ENCODE measurements at regions not wholly inside any gene's neighbourhood (a gene's known extent, or its start where the extent isn't known, plus 50 kb on each side); places are given as distances from the start of the nearest gene placed in this dataset.

DNA sequence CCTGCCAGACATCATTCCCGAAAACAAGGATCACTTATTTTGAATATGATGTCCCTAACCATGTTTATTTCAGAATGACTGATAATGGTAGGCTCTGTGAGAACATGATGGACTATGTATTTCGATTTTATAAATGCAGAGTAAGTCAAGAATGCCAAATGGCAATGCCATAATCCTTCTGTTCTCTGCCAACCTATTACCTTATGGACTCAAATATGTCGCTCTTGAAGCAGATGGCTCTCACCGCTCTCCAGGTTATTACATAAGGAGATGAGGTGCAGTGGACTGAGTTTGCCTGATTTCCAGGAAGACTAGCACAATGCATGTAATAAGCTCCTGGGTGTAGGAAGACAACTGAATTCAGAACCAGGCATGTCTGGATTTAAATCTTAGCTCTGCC lies 227.2 kb downstream of the BTG1 start:
- TF ChIP-seq, protein P1, sequence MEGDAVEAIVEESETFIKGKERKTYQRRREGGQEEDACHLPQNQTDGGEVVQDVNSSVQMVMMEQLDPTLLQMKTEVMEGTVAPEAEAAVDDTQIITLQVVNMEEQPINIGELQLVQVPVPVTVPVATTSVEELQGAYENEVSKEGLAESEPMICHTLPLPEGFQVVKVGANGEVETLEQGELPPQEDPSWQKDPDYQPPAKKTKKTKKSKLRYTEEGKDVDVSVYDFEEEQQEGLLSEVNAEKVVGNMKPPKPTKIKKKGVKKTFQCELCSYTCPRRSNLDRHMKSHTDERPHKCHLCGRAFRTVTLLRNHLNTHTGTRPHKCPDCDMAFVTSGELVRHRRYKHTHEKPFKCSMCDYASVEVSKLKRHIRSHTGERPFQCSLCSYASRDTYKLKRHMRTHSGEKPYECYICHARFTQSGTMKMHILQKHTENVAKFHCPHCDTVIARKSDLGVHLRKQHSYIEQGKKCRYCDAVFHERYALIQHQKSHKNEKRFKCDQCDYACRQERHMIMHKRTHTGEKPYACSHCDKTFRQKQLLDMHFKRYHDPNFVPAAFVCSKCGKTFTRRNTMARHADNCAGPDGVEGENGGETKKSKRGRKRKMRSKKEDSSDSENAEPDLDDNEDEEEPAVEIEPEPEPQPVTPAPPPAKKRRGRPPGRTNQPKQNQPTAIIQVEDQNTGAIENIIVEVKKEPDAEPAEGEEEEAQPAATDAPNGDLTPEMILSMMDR (IDR thresholded peaks at IDR 0.05; ENCODE audit: extremely low read depth, missing control alignments) = no peak
- no peak for DNase-seq (ENCODE audit: low spot score)

DNA sequence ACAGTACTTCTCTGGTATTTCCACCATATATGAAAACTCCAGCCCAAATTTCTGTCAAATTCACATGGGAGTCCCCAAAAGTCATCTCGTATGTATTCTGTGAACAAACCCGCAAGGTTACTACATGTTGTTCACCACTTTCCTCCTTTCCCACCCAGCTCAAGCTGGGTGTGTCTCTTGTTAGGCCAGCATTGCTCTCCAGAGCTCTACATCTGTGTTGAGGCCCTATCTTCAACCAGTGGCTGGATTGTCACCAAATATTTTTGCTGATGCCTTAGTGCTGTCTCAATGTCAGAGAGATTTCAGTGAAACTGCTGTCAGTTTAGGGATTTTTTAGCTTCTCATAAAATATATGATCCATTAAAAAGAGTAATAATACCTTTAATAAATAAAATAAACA lies 230.9 kb downstream of the BTG1 start:
- TF ChIP-seq, protein P1 (IDR thresholded peaks at IDR 0.05; ENCODE audit: extremely low read depth, missing control alignments) = no peak
- no peak for DNase-seq (ENCODE audit: low spot score)

DNA sequence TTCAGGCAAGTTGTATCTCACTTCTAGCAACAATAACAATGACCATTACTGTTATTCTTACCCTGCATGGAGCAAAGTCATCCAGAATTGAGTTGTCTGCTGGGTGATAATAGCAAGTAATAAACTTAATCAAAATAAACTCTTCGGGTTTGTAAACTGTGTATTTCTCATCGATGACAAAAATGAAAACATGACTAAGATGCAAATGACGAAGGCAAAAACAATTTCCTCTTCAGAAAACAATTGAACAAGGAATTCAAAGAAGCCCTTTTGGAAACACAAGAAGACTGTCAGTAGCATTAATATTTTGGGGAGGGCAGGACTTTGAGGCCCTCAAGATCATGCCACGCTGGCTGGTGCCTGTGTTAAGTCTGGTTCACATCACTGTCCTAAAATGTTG lies 232.0 kb downstream of the BTG1 start:
- TF ChIP-seq, protein P1 (IDR thresholded peaks at IDR 0.05; ENCODE audit: extremely low read depth, missing control alignments) = no peak
- DNase-seq (ENCODE audit: low spot score) = no peak

- TF ChIP-seq, protein P1 (IDR thresholded peaks at IDR 0.05; ENCODE audit: extremely low read depth, missing control alignments) = no peak
- DNase-seq (ENCODE audit: low spot score) = no peak
Observed at GRCh38 chr12:91913124-91913523, 232.5 kb downstream of the BTG1 start.

GRCh38 chr12:91912178-91912577 lies 233.5 kb downstream of the BTG1 start:
- TF ChIP-seq, protein P1 (IDR thresholded peaks at IDR 0.05; ENCODE audit: extremely low read depth, missing control alignments) = no peak
- no peak for DNase-seq (ENCODE audit: low spot score)

DNA sequence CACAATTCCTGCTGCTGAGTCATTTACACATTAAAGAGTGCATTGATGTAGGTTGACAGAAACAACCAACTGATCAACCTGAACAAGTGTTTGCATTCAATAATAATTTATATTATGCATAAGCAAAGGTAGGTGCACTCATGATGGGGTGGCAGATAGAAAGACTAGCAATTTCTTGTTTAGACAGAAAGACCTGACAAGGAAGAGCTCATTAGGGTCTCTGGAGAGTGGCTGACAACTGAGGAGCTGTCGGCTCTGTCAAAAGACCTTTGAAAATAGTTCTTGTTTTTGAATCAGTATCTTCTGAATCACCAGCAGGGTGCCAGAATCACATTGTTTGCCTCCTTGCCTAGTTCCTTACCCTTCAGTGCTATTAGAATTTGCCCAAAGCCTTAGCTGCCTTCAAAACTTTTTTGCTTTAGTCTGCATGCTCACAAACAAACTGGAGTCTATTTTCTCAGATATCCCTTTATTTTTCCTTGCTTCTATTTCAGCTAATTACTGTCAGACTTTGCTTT lies 234.7 kb downstream of the BTG1 start:
- DNase-seq (ENCODE audit: low spot score) = no peak
- TF ChIP-seq, protein P1 (IDR thresholded peaks at IDR 0.05; ENCODE audit: extremely low read depth, missing control alignments) = no peak

- DNase-seq (ENCODE audit: low spot score) = no peak
- TF ChIP-seq, protein P1 (IDR thresholded peaks at IDR 0.05; ENCODE audit: extremely low read depth, missing control alignments) = no peak
Observed at GRCh38 chr12:91902860-91903683, 242.6 kb downstream of the BTG1 start.
